ENCODE measurements at regions not wholly inside any gene's neighbourhood (a gene's known extent, or its start where the extent isn't known, plus 50 kb on each side); places are given as distances from the start of the nearest gene placed in this dataset.

DNA sequence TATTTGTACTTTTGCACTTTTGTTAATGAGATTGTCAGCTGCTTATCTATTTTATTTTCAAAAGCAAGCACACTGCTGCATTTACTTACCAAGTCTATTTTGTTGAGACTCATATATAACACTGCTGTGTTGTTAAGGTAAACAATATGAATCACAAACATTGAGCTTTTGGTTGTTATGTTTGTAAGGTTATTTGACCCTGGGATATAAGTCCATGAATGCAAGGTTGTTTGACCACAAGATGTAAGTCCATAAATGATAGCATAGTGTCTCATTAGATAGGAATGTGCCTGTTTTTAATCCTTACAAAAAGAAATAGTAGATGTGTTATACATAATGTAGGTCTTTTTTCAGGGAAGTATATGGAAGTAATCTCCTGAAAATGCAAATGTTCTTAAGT is 845.9 kb downstream of the CDH9 start:
- H3K27ac ChIP-seq (ENCODE audit: insufficient read length, low read depth, low read length): no peak overlapping the region
- H3K4me2 ChIP-seq (ENCODE audit: insufficient read depth, insufficient read length, low read length): no peak overlapping the region
- no peaks in the 10 kb centered on the region for H4K20me1 ChIP-seq (ENCODE audit: control insufficient read depth, insufficient read depth, insufficient read length)
- Mint-ChIP-seq H3K9me3 (no peaks in the 10 kb centered on the region), H3K36me3 (ENCODE audit: insufficient read depth in 1 of 3, low read depth in 3 of 3) (no peaks in the 10 kb centered on the region), H3K4me3 (no peak overlapping the region), H3K27me3 (ENCODE audit: low read depth) (no peaks in the 10 kb centered on the region), H3K4me1 (no peaks in the 10 kb centered on the region), H3K27ac (no peak overlapping the region)
- TF ChIP-seq, protein P1, sequence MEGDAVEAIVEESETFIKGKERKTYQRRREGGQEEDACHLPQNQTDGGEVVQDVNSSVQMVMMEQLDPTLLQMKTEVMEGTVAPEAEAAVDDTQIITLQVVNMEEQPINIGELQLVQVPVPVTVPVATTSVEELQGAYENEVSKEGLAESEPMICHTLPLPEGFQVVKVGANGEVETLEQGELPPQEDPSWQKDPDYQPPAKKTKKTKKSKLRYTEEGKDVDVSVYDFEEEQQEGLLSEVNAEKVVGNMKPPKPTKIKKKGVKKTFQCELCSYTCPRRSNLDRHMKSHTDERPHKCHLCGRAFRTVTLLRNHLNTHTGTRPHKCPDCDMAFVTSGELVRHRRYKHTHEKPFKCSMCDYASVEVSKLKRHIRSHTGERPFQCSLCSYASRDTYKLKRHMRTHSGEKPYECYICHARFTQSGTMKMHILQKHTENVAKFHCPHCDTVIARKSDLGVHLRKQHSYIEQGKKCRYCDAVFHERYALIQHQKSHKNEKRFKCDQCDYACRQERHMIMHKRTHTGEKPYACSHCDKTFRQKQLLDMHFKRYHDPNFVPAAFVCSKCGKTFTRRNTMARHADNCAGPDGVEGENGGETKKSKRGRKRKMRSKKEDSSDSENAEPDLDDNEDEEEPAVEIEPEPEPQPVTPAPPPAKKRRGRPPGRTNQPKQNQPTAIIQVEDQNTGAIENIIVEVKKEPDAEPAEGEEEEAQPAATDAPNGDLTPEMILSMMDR (conservative IDR thresholded peaks at IDR 0.05): no peak
- H4K8ac ChIP-seq (replicated peaks; ENCODE audit: insufficient read length, low read depth, low read length): no peak overlapping the region
- H2AK5ac ChIP-seq (ENCODE audit: insufficient read length, low read length): no peak overlapping the region
- no peak overlapping the region for H3K18ac ChIP-seq (ENCODE audit: insufficient read length, low read depth, low read length)
- no peak overlapping the region for H3K14ac ChIP-seq (ENCODE audit: insufficient read depth, low read length)
- no peaks in the 10 kb centered on the region for H3K79me1 ChIP-seq (ENCODE audit: insufficient read depth, low read depth, low read length, poor library complexity, severe bottlenecking)
- no peak overlapping the region for H3T11ph ChIP-seq (ENCODE audit: low read length)
- no peak overlapping the region for H2BK120ac ChIP-seq (ENCODE audit: low read depth, low read length, poor library complexity, severe bottlenecking)
- no peak overlapping the region for H3K56ac ChIP-seq (ENCODE audit: insufficient read length, low read depth, low read length)
- no peaks in the 10 kb centered on the region for H3K4me1 ChIP-seq (ENCODE audit: insufficient read depth, low read length)
- no peaks in the 10 kb centered on the region for H3K79me2 ChIP-seq (ENCODE audit: insufficient read depth, low read length)
- no peak overlapping the region for H2AFZ ChIP-seq (ENCODE audit: low read length)
- H3K9ac ChIP-seq (ENCODE audit: extremely low read depth, insufficient read length, low read length): no peak overlapping the region
- no peaks in the 10 kb centered on the region for H3K27me3 ChIP-seq (ENCODE audit: insufficient read depth, low read length)
- no peak overlapping the region for H2BK15ac ChIP-seq (ENCODE audit: low read depth, low read length)
- H3K4ac ChIP-seq (ENCODE audit: low read depth, low read length): no peak overlapping the region
- no peaks in the 10 kb centered on the region for H3K9me3 ChIP-seq (ENCODE audit: control insufficient read depth, low read depth, low read length)
- no peak overlapping the region for H2BK5ac ChIP-seq (ENCODE audit: insufficient read length, low read length)
- no peak for DNase-seq
- no peak overlapping the region for H4K91ac ChIP-seq (ENCODE audit: insufficient read length, low read depth, low read length)
- H3K23me2 ChIP-seq (ENCODE audit: insufficient read length, low read depth, low read length, poor library complexity, severe bottlenecking): no peaks in the 10 kb centered on the region
- H2BK12ac ChIP-seq (ENCODE audit: insufficient read length, low read depth, low read length): no peak overlapping the region
- H2BK20ac ChIP-seq (ENCODE audit: low read depth, low read length, poor library complexity, severe bottlenecking): no peak overlapping the region
- no peak overlapping the region for H4K5ac ChIP-seq (ENCODE audit: insufficient read length, low read depth, low read length)
- no peak overlapping the region for H3K23ac ChIP-seq (ENCODE audit: insufficient read length, low read depth, low read length)
